HG02852 (cell line): ENCODE measurements at regions not wholly inside any gene's neighbourhood (a gene's known extent, or its start where the extent isn't known, plus 50 kb on each side); places are given as distances from the start of the nearest gene placed in this dataset.
"Not testable (repeated sequence)": the region's sequence is repeated elsewhere in the genome, so short reads cannot be mapped to it uniquely, and the experiment has no call there.

ENCODE experiments used
- ATAC-seq: cut with Tn5 transposase; IDR thresholded peaks from one replicate; pipeline ENCODE4 v1.9.1; 2021; ENCODE audit warnings: mild to moderate bottlenecking, moderate library complexity; ENCODE audit not compliant: unreplicated experiment

GRCh38 chr3:99586701-99587100 is 51.7 kb upstream of the COL8A1 start:
- ATAC-seq, result no peak

DNA sequence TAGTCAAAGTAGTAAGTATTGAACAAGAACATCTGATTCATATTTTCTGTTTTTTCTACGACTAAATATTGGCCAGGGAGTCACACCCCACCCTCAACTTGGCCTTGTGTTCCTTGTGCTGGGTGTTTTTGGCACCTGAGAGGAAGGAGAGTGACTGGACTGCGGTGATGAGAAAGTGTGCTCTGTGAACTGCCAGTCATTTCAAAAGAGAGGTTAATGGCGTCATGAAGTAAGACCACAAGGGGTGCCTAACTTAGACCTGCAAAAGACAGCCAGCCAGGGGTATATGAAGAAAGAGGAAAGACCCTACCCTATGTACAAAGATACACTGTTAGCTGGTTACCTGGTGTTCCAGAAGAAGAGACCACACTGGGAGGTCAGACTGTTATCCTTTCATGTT is 58.4 kb upstream of the COL8A1 start:
- no peak for ATAC-seq

DNA sequence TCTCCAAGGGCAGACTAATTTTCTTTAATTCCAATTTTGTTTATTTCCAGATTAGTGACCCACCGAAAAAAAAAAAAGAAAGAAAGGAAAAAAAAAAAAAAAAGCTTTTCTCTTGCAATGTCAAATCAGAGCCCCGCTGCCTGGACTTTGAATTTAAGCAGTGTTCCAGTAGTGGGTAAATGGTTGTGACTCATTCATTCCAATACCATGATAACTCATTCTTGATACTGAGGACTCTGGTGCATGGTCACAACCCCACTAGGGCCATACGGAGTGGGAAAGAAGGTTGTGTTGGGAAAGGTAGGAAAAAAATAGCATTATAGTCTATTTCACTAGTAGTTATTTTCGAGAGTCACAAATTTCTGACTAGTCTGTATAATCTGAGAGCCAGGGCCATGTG is 59.1 kb upstream of the COL8A1 start:
- ATAC-seq, result no peak

DNA sequence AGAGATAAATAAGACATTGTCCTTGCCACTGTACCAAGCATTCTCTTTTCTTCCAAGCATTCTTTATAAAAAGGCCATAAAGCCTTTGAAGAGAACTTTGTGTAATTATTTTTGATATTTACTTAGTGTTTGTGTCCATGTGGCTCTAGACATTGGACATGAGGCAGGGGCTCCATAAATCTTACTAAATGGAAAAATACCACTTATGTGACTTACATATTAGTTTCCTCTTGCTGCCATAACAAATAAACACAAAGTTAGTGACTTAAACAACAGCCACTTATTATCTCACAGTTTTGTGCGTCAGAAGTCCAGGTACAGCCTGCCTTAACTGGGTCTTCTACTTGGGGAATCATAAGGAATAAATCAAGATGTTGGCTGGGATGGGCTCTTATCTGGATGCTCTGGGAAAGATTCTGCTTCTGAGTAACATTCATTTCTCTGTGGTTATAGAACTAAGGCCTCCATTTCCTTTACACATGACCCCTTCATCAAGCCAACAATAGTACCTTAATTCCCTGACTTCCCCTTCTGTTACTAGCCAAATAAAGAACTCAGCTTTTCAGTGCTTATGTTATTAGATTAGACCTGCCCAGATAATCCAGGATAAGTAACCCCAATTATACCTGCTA is 59.9 kb upstream of the COL8A1 start:
- ATAC-seq, result no peak

GRCh38 chr3:99576904-99577559 is 61.4 kb upstream of the COL8A1 start:
- ATAC-seq, result no peak

DNA sequence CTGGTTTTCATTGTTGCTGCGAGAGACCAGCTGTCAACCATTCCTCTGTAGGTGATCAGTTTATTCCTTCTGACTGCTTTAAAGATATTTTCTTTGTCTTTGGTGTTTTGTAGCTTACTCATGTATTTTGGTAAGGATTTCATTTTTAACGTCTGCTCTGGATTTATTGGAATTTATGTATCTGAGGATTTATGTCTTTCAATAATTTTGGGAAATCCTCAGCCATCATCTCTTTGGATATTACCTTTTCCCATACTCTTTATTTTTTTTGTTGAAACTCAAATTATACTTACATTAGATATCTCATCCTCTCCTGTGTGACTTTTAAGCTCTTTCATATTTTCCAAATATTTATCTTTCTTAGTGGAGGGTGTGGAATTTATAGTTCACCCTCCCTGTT is 62.7 kb upstream of the COL8A1 start:
- no peak for ATAC-seq

DNA sequence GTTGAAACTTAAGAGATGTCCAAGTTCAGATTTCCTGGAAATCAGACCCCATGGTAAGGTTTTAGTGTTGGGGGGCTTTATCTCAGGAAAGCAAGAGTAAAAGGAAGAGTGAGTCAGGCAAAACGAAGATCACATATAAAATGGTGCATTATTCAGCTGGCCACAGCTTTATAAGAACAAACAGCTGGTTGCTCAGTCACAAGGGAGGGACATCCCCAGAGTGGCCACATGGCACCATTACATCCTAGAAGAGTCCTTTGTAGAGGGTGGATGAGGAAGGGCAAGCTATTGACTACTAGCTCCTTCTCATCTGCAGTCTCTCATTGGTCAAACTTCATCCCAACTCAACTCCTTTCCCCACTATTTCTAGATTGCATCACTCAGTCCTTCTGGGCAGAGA is 68.3 kb upstream of the COL8A1 start:
- no peak for ATAC-seq

- no peak for ATAC-seq
Measured at GRCh38 chr3:99568663-99569335, 69.6 kb upstream of the COL8A1 start.

DNA sequence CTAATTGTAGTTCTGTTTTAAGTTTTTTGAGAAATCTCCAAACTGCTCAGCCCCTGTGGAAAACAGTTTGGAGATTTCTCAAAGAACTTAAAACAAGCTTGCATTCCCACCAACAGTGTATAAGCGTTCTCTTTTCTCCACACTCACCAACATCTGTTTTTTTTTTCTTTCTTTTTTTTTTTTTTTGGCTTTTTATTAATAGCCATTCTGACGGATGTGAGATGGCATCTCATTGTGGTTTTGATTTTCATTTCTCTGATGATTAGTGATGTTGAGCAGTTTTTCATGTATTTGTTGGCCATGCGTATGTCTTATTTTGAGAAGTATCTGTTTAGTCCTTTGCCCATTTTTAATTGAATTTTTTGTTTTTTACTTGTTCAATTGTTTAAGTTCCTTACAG is 73.1 kb upstream of the COL8A1 start:
- ATAC-seq, result no peak

DNA sequence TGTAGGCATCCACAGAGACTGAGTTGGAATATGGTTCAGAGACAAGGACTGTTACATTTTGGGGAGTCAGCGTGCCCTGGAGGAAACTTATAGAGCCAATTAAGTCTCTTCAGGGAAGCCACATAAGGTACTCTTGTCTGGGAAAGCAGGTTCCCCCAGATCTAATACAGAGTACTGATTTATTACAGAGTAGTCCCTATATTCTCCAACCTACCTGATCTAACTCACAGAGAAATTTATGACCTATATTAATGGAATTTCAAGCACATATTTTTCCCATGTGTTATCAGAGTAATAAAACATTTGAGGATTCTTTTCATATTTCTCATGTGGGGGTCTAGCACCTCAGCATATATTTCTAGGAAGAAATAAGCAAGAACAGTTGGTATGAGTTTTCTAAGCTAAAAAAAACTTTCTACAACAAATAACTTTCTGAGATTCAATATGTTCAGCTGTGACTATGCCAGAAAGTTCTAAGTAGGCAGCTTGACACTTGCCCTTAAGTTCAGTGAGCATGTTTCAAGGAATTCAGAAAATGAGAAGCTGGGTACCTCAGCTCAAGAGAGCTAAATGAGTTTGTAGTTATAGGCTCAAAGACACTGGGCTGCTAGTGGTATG is 75.3 kb upstream of the COL8A1 start:
- ATAC-seq, result no peak

DNA sequence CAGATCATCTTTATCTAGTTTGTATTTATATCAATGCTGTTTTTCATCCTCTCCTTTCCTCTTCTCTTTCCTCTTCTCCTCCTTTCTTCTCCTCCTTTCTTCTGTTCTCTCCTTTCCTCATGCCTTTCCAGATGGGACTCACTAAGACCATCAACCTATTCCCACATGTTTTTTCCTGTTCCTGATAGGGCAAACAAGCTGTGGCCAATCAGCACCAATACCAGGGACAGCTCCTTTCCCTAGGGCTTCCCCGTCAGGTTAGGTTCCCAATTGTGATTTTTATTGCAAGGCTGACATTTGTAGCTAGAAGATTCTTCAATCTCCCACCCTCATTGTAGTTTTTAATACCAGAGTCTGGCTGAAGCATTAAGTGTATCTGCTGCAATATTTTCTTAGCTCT is 76.3 kb upstream of the COL8A1 start:
- no peak for ATAC-seq

DNA sequence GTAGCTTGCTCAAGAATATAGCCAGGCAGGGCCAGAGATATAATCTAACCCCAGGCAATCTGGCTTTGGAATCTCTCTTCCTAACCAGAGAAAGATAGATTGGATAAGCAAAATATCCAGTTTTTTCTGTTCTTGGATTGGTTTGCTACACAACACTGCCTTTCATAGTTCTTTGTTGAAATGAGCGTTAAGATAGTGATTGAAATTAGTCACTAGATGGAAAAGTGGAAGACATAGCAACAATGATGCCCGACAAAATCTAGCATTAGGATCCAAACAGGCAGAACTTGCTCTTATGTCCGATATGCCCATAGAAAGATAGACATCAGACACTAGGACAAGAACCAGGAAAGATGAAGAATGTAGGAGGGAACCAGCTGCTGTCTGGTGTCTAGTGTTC is 77.3 kb upstream of the COL8A1 start:
- ATAC-seq, result no peak

DNA sequence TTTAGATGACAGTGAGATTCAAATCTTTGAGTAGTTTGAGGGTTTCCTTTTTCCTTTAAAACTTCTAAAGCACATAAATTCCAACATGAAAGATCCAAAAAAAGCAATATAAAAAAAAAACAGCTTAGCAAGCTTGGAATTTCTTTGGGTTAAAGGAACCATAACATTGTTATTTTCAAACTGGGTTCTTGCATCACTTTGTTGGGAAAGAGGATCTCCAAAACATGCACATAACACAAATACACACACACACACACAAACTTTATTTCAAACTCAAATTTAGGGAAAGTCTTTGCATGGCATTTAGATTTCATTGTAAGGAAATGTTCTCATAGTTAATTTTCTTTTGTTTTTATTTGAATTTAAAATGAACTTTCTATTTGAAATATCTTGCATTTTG is 79.2 kb upstream of the COL8A1 start:
- no peak for ATAC-seq

DNA sequence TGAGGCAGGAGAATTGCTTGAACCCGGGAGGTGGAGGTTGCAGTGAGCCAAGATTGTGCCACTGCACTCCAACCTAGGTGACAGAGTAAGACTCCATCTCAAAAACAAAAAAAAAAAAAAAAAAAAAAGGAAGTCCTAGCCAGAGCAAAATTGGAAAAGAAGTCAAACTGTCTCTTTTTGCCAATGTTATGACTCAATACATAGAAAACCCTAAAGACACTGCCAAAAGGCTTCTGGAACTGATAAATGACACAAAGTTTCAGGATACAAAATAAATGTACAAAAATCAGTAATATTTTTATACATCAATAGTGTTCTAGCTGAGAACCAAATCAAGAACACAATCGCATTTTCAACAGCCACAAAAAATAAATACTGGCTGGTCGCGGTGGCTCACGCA is 82.5 kb upstream of the COL8A1 start:
- ATAC-seq, result not testable (repeated sequence)

DNA sequence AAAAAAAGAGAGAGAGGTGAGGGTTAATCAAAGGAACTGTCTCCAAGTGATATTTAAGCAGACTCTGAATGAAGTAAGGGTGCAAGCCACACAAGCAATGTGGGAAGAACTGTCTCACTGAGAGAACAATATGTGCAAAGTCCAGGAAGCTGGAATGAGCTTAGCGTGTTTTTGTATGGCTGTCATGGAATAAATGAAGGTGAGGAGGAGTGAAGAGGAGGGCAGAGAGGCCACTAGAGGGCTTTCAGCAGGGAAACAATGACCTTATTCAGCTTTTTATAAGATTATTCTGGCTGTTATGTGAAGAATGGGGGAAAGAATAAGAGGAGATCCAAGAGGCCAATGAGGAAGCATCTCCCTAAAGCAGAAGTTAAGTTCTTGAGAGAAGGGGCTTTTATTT is 86.9 kb upstream of the COL8A1 start:
- no peak for ATAC-seq

- no peak for ATAC-seq
Measured at GRCh38 chr3:99549957-99550603, 88.3 kb upstream of the COL8A1 start.

DNA sequence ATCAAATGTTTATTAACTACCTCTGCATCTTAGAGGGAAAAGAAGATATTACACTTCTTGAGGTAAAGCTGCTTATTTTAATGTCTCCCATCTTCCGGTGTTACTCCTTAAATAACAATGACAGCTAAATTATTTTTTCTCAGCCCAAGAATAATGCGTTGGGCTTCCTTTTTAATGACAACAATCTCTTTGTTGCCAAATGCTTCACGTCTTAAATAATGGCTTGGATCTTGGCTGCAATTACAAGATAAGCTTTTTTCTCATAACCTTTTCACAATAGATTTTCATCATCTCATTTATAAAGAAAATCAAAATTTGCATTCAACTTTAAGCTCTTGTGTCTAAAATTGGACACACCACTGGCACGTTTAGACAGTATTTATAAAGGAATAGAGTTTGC is 89.2 kb upstream of the COL8A1 start:
- no peak for ATAC-seq

- ATAC-seq, result no peak
Measured at GRCh38 chr3:99548674-99549073, 89.7 kb upstream of the COL8A1 start.

- ATAC-seq, result no peak
Measured at GRCh38 chr3:99545941-99546580, 92.3 kb upstream of the COL8A1 start.

GRCh38 chr3:99544786-99545281 is 93.6 kb upstream of the COL8A1 start:
- no peak for ATAC-seq

- no peak for ATAC-seq
Measured at GRCh38 chr3:99543796-99544195, 94.6 kb upstream of the COL8A1 start.
